ENCODE measurements at regions not wholly inside any gene's neighbourhood (a gene's known extent, or its start where the extent isn't known, plus 50 kb on each side); places are given as distances from the start of the nearest gene placed in this dataset.

DNA sequence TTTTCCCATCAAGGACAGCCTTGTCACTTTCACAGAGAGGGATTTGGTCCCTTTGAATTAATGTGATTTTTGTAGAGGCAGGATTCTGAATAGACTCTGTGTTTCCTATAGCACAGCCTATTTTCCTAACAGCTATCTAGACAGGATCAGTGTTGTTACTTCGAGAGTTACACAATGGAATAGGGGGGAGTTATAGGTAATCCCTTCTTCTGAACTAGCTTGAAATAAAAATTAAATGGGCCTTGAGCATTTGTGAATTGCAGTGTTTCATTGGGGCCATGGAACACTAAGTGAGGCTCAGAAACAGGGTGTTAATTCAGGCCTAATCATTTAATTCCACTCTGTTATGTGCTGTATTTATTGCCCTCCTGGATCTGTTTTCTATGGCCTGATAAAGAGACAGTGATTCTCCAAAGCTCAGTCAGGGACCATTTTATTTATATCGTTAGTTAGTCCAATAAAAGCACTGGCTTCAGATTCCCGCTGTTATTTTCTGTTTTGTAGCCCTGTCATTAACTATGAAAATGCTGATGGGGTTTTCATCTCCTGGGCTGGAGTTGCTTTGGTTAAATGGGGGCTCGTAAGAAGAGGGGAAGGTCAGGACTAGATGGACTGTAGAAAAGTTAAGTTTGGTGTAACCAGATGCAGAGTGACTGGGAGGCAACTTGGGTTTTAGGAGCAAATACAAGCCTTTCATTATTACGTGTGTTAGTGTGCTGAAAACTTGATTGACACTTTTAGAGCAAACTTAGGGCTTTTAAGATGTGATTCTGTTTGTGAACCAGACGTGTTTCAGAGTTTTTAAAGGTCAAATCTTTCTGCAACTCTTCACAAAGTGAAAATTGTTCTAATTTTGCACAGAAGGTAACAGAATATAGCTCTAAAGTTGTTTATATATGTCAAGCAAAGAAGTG is 461.0 kb upstream of the HNRNPA3 start:
- Mint-ChIP-seq H3K4me3 (ENCODE audit: unreplicated experiment) (no peak overlapping the region), H3K27ac (ENCODE audit: unreplicated experiment) (no peak overlapping the region), H3K9me3 (ENCODE audit: unreplicated experiment) (no peaks in the 10 kb centered on the region), H3K4me1 (ENCODE audit: low read depth, unreplicated experiment) (no peaks in the 10 kb centered on the region), H3K36me3 (ENCODE audit: unreplicated experiment) (no peaks in the 10 kb centered on the region), H3K27me3 (ENCODE audit: unreplicated experiment) (peaks cover 3% of the 10 kb centered on the region)
- no peak for DNase-seq
- TF ChIP-seq, protein P1, sequence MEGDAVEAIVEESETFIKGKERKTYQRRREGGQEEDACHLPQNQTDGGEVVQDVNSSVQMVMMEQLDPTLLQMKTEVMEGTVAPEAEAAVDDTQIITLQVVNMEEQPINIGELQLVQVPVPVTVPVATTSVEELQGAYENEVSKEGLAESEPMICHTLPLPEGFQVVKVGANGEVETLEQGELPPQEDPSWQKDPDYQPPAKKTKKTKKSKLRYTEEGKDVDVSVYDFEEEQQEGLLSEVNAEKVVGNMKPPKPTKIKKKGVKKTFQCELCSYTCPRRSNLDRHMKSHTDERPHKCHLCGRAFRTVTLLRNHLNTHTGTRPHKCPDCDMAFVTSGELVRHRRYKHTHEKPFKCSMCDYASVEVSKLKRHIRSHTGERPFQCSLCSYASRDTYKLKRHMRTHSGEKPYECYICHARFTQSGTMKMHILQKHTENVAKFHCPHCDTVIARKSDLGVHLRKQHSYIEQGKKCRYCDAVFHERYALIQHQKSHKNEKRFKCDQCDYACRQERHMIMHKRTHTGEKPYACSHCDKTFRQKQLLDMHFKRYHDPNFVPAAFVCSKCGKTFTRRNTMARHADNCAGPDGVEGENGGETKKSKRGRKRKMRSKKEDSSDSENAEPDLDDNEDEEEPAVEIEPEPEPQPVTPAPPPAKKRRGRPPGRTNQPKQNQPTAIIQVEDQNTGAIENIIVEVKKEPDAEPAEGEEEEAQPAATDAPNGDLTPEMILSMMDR (IDR thresholded peaks at IDR 0.05; ENCODE audit: partially characterized antibody, unreplicated experiment) = no peak

DNA sequence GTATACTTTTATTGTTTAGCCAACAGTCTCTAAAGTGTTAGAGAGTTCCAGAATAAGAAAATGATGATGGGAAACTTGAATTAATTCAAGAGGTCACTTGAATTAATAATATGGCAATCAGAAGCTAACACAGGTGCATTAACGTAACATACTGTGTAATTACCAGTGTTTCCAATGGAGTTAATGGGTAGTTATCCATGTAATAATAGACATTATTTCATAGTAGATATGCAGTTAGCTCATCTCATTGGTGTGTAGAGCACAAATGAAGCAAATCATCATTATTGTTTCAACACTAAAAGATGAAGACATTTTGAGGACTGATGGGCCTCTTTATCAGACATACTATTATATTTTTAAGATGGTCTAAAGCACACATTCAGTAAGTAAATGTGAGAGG is 460.3 kb upstream of the HNRNPA3 start:
- TF ChIP-seq, protein P1 (IDR thresholded peaks at IDR 0.05; ENCODE audit: partially characterized antibody, unreplicated experiment) = no peak
- H3K4me3 Mint-ChIP-seq (ENCODE audit: unreplicated experiment) = no peak overlapping the region
- no peaks in the 10 kb centered on the region for H3K4me1 Mint-ChIP-seq (ENCODE audit: low read depth, unreplicated experiment)
- H3K9me3 Mint-ChIP-seq (ENCODE audit: unreplicated experiment) = no peaks in the 10 kb centered on the region
- no peaks in the 10 kb centered on the region for H3K36me3 Mint-ChIP-seq (ENCODE audit: unreplicated experiment)
- H3K27ac Mint-ChIP-seq (ENCODE audit: unreplicated experiment) = no peak overlapping the region
- peaks cover 3% of the 10 kb centered on the region for H3K27me3 Mint-ChIP-seq (ENCODE audit: unreplicated experiment)
- DNase-seq = no peak

DNA sequence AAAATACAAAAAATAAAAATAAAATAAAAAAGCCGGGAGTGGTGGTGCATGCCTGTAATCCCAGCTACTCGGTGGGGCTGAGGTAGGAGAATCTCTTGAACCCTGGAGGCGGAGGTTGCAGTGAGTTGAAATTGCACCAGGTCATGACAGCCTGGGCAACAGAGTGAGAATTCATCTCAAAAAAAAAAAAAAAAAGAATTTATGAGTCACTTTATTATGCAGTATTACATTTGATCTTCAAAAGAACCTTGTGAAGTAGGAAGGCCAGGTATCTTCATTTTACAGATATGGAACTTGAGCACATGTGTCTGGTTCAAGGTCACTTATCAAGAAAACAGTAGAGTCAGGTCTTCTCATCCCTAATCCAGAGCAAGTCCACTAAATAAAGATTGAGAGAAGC is 459.4 kb upstream of the HNRNPA3 start:
- H3K27me3 Mint-ChIP-seq (ENCODE audit: unreplicated experiment) = peaks cover 3% of the 10 kb centered on the region
- TF ChIP-seq, protein P1 (IDR thresholded peaks at IDR 0.05; ENCODE audit: partially characterized antibody, unreplicated experiment) = no peak
- H3K4me1 Mint-ChIP-seq (ENCODE audit: low read depth, unreplicated experiment) = no peaks in the 10 kb centered on the region
- no peaks in the 10 kb centered on the region for H3K36me3 Mint-ChIP-seq (ENCODE audit: unreplicated experiment)
- H3K9me3 Mint-ChIP-seq (ENCODE audit: unreplicated experiment) = no peaks in the 10 kb centered on the region
- H3K27ac Mint-ChIP-seq (ENCODE audit: unreplicated experiment) = no peak overlapping the region
- H3K4me3 Mint-ChIP-seq (ENCODE audit: unreplicated experiment) = no peak overlapping the region
- DNase-seq = no peak

DNA sequence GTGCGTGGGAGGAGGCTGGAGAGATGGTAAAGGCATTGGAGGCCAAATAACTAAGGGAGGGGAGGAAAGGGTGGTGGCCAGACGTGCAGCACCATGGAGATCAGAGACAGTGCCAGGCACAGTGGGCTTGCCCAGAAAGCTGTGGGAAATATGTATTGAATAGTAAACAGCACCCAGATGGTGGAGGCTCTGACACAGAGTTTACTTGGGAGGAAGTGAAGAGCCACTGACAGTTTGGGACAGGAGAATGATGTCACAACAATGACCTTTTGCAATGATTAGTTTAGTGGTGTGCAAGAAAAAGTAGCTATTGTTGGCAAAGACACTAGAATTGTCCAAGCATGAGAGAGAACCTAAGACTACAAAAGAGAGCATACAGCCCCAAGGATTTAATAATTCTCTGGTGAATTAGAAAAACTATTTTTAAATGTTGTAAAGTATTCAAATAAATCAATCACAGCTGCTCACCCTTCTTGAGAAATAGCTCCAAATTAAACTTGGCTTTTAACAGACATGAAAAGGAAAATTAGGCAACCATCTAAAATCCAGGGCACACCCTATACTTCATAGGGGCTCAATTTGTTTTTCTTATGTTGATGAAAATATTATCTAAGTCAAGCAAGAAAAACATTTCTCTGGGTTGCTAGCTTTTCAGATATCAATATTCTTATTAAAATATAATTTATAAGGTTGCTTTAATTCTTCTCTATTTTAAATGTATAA is 458.7 kb upstream of the HNRNPA3 start:
- Mint-ChIP-seq H3K4me3 (ENCODE audit: unreplicated experiment) (no peak overlapping the region), H3K27ac (ENCODE audit: unreplicated experiment) (no peak overlapping the region), H3K9me3 (ENCODE audit: unreplicated experiment) (no peaks in the 10 kb centered on the region), H3K4me1 (ENCODE audit: low read depth, unreplicated experiment) (no peaks in the 10 kb centered on the region), H3K36me3 (ENCODE audit: unreplicated experiment) (no peaks in the 10 kb centered on the region), H3K27me3 (ENCODE audit: unreplicated experiment) (peaks cover 3% of the 10 kb centered on the region)
- TF ChIP-seq, protein P1 (IDR thresholded peaks at IDR 0.05; ENCODE audit: partially characterized antibody, unreplicated experiment) = no peak
- no peak for DNase-seq
